HG02852 (cell line): ENCODE measurements at regions not wholly inside any gene's neighbourhood (a gene's known extent, or its start where the extent isn't known, plus 50 kb on each side); places are given as distances from the start of the nearest gene placed in this dataset.

Experiments
- ATAC-seq: cut with Tn5 transposase; IDR thresholded peaks from one replicate; pipeline ENCODE4 v1.9.1; 2021; ENCODE audit warnings: mild to moderate bottlenecking, moderate library complexity; ENCODE audit not compliant: unreplicated experiment

GRCh38 chr2:120599656-120600055 lies 136.0 kb upstream of the GLI2 start:
- ATAC-seq: no peak

- ATAC-seq: no peak
Observed at GRCh38 chr2:120600335-120600734, 135.3 kb upstream of the GLI2 start.

- ATAC-seq: no peak
Observed at GRCh38 chr2:120600786-120601185, 134.9 kb upstream of the GLI2 start.

GRCh38 chr2:120601566-120601965 lies 134.1 kb upstream of the GLI2 start:
- ATAC-seq: no peak

- ATAC-seq: no peak
Observed at GRCh38 chr2:120602251-120602650, 133.4 kb upstream of the GLI2 start.

- no peak for ATAC-seq
Observed at GRCh38 chr2:120604767-120605166, 130.9 kb upstream of the GLI2 start.

- ATAC-seq: no peak
Observed at GRCh38 chr2:120605231-120605935, 130.3 kb upstream of the GLI2 start.

GRCh38 chr2:120606280-120606679 lies 129.4 kb upstream of the GLI2 start:
- ATAC-seq: no peak

- ATAC-seq: no peak
Observed at GRCh38 chr2:120606931-120607330, 128.7 kb upstream of the GLI2 start.

GRCh38 chr2:120607506-120607905 lies 128.2 kb upstream of the GLI2 start:
- no peak for ATAC-seq

GRCh38 chr2:120607996-120608395 lies 127.7 kb upstream of the GLI2 start:
- no peak for ATAC-seq

- ATAC-seq: no peak
Observed at GRCh38 chr2:120609826-120610395, 125.8 kb upstream of the GLI2 start.

- ATAC-seq: no peak
Observed at GRCh38 chr2:120611016-120611415, 124.7 kb upstream of the GLI2 start.

- ATAC-seq: no peak
Observed at GRCh38 chr2:120611961-120612360, 123.7 kb upstream of the GLI2 start.

- no peak for ATAC-seq
Observed at GRCh38 chr2:120612471-120612870, 123.2 kb upstream of the GLI2 start.

GRCh38 chr2:120612931-120613330 lies 122.7 kb upstream of the GLI2 start:
- ATAC-seq: no peak

- no peak for ATAC-seq
Observed at GRCh38 chr2:120613742-120614571, 121.7 kb upstream of the GLI2 start.

GRCh38 chr2:120614901-120615300 lies 120.8 kb upstream of the GLI2 start:
- no peak for ATAC-seq

GRCh38 chr2:120616261-120616660 lies 119.4 kb upstream of the GLI2 start:
- ATAC-seq: no peak

GRCh38 chr2:120617055-120617454 lies 118.6 kb upstream of the GLI2 start:
- ATAC-seq: no peak

- ATAC-seq: no peak
Observed at GRCh38 chr2:120618830-120619229, 116.8 kb upstream of the GLI2 start.

GRCh38 chr2:120619579-120619978 lies 116.1 kb upstream of the GLI2 start:
- no peak for ATAC-seq
